HL-60/S4 (cell line): ENCODE measurements at regions not wholly inside any gene's neighbourhood (a gene's known extent, or its start where the extent isn't known, plus 50 kb on each side); places are given as distances from the start of the nearest gene placed in this dataset.

Source experiments
- in situ Hi-C: fragments of 300-500 bp; cut with MboI; formaldehyde crosslinking; loops from 2 replicates; pipeline ENCODE4 v1.14.3; 2022; ENCODE audit warnings: low sequenced_read_pairs

- in situ Hi-C loops: no loop called here
Observed at GRCh38 chr2:7420530-7420929, 503.3 kb downstream of the RNF144A start.

GRCh38 chr2:7424481-7424880 is 507.3 kb downstream of the RNF144A start:
- in situ Hi-C loops: no loop called here

GRCh38 chr2:7427293-7428060 is 510.3 kb downstream of the RNF144A start:
- in situ Hi-C loops: loop anchor here (25.0 kb wide), 1 partner anchor 1260 kb away; the partner anchor contains the start of gene ID2

GRCh38 chr2:7428454-7429204 is 511.4 kb downstream of the RNF144A start:
- in situ Hi-C loops: loop anchor here (25.0 kb wide), 1 partner anchor 1259 kb away; the partner anchor contains the start of gene ID2

GRCh38 chr2:7429733-7430132 is 512.5 kb downstream of the RNF144A start:
- in situ Hi-C loops: loop anchor here (25.0 kb wide), 1 partner anchor 1258 kb away; the partner anchor contains the start of gene ID2

GRCh38 chr2:7430421-7430868 is 513.2 kb downstream of the RNF144A start:
- in situ Hi-C loops: loop anchor here (25.0 kb wide), 1 partner anchor 1257 kb away; the partner anchor contains the start of gene ID2

GRCh38 chr2:7430869-7431641 is 513.8 kb downstream of the RNF144A start:
- in situ Hi-C loops: loop anchor here (25.0 kb wide), 1 partner anchor 1256 kb away; the partner anchor contains the start of gene ID2

- in situ Hi-C loops: loop anchor here (25.0 kb wide), 1 partner anchor 1255 kb away; the partner anchor contains the start of gene ID2
Observed at GRCh38 chr2:7432436-7432835, 515.2 kb downstream of the RNF144A start.

- in situ Hi-C loops: loop anchor here (25.0 kb wide), 1 partner anchor 1251 kb away; the partner anchor contains the start of gene ID2
Observed at GRCh38 chr2:7436096-7436906, 519.1 kb downstream of the RNF144A start.

- in situ Hi-C loops: loop anchor here (25.0 kb wide), 1 partner anchor 1250 kb away; the partner anchor contains the start of gene ID2
Observed at GRCh38 chr2:7437141-7437540, 519.9 kb downstream of the RNF144A start.

- in situ Hi-C loops: loop anchor here (25.0 kb wide), 1 partner anchor 1249 kb away; the partner anchor contains the start of gene ID2
Observed at GRCh38 chr2:7437716-7438632, 520.8 kb downstream of the RNF144A start.

GRCh38 chr2:7438855-7439254 is 521.6 kb downstream of the RNF144A start:
- in situ Hi-C loops: loop anchor here (25.0 kb wide), 1 partner anchor 1248 kb away; the partner anchor contains the start of gene ID2

GRCh38 chr2:7440977-7441376 is 523.8 kb downstream of the RNF144A start:
- in situ Hi-C loops: loop anchor here (25.0 kb wide), 1 partner anchor 1246 kb away; the partner anchor contains the start of gene ID2

GRCh38 chr2:7441841-7442240 is 524.6 kb downstream of the RNF144A start:
- in situ Hi-C loops: loop anchor here (25.0 kb wide), 1 partner anchor 1245 kb away; the partner anchor contains the start of gene ID2

- in situ Hi-C loops: loop anchor here (25.0 kb wide), 1 partner anchor 1243 kb away; the partner anchor contains the start of gene ID2
Observed at GRCh38 chr2:7444626-7445025, 527.4 kb downstream of the RNF144A start.

- in situ Hi-C loops: loop anchor here (25.0 kb wide), 1 partner anchor 1239 kb away; the partner anchor contains the start of gene ID2
Observed at GRCh38 chr2:7448578-7449264, 531.5 kb downstream of the RNF144A start.

- in situ Hi-C loops: loop anchor here (25.0 kb wide), 1 partner anchor 1238 kb away; the partner anchor contains the start of gene ID2
Observed at GRCh38 chr2:7449298-7449697, 532.1 kb downstream of the RNF144A start.
